Body of pancreas (tissue), 4 donors: ENCODE measurements at regions not wholly inside any gene's neighbourhood (a gene's known extent, or its start where the extent isn't known, plus 50 kb on each side); places are given as distances from the start of the nearest gene placed in this dataset.

Experiments used
- ATAC-seq: fragments of 150-250 bp; one replicate; pipeline ENCODE4 v1.9.1; 2016
- DNase-seq, 4 donors: peaks; one replicate each; pipeline ENCODE4 v3.0.0-alpha.2; 2019
- H3K27ac ChIP-seq, 4 donors: fragments of 200-600 bp; sonication (generic); 1 replicate in 3 of 4; 2 replicates in 1 of 4; pipeline versions ENCODE4 v1.5.1 to v1.6.1; 2016 to 2019; ENCODE audit warnings: mild to moderate bottlenecking in 1 of 4, mixed read lengths in 1 of 4, moderate library complexity in 1 of 4
- H3K27me3 ChIP-seq, 2 donors: fragments of 200-600 bp; sonication (generic); one replicate each; pipeline ENCODE4 v1.6.0; 2016; ENCODE audit warnings: mild to moderate bottlenecking in 1 of 2
- H3K36me3 ChIP-seq, 2 donors: fragments of 200-600 bp; sonication (generic); replicated peaks in 1 of 2; 2 replicates each; pipeline ENCODE4 v1.5.1; 2016; ENCODE audit warnings: low read depth in 2 of 2; ENCODE audit not compliant: insufficient read depth in 1 of 2
- H3K4me1 ChIP-seq: fragments of 200-600 bp; sonication (generic); one replicate; pipeline ENCODE4 v1.6.0; 2016
- H3K4me3 ChIP-seq, 2 donors: fragments of 200-600 bp; sonication (generic); 1 replicate in 1 of 2; 2 replicates in 1 of 2; pipeline ENCODE4 v1.5.1; 2016 to 2019
- H3K9me3 ChIP-seq, 3 donors: fragments of 200-600 bp; sonication (generic); 1 replicate in 2 of 3; 2 replicates in 1 of 3; pipeline ENCODE4 v1.5.1; 2016
- CTCF ChIP-seq, 7 experiments: fragments of 450-650 bp in 4 of 7; fragments of 200-600 bp in 3 of 7; sonication (generic) in 3 of 7; IDR thresholded peaks; one replicate each; pipeline ENCODE4 v1.5.1; 2016 to 2019; ENCODE audit warnings: antibody characterized with exemption in 7 of 7
- POLR2A ChIP-seq, 3 donors: fragments of 450-650 bp; IDR thresholded peaks; one replicate each; pipeline ENCODE4 v1.6.1; 2016; ENCODE audit warnings: antibody characterized with exemption in 3 of 3, mild to moderate bottlenecking in 2 of 3
- WGBS, 2 donors: methylation state at CpG; one replicate each; pipeline ENCODE4 v1.1.5; 2017; 5-methylcytosine and 5-hydroxymethylcytosine counted together
- intact Hi-C: fragments of 100-400 bp; cut with DNase I; formaldehyde crosslinking; loops from one replicate; pipeline ENCODE4 v1.15.1; 2023

DNA sequence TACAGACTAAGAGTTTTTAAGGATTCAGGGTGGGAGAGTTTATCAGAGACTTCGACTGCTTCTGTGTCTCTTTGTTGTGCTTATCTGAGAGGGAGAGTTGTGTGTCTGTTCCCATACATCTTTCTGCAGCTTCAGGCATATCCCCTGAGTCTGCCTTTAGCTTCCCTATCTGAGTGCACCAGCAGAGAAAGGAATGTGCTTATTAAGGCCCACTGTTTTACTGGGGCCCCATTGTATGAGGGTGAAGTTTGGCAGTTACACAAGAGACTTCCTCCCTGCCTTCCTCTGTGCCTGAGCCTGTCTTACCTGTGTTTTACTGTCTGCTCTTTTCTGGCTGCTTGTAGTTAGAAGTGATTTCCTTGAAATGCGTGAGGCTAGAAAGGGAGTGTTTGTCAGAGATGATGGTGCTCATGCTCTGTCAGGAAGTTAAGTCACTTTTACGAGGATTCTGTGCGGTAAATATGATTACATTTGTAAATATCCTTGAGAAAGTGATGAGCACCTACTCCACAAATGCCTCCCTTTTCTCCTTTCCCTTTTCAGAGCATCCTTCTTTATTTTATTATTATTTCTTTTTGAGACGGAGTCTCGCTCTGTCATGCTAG, 1228.9 kb upstream of the MIR17HG start:
- no peak for DNase-seq
- 75 to 77% methylated on average over 6 of the region's 6 CpGs for WGBS, 2 donors
- Histone ChIP-seq H3K27me3 (no peaks in the 10 kb centered on the region), H3K4me1 (no peaks in the 10 kb centered on the region), H3K36me3 (no peaks in the 10 kb centered on the region), H3K4me3 (no peak overlapping the region), H3K27ac (no peak overlapping the region), H3K9me3 (no peaks in the 10 kb centered on the region)
- intact Hi-C loops: no loop called here
- no peak for ATAC-seq
- TF ChIP-seq POLR2A (IDR thresholded peaks at IDR 0.05) (no peak), CTCF (IDR thresholded peaks at IDR 0.05) (no peak)

DNA sequence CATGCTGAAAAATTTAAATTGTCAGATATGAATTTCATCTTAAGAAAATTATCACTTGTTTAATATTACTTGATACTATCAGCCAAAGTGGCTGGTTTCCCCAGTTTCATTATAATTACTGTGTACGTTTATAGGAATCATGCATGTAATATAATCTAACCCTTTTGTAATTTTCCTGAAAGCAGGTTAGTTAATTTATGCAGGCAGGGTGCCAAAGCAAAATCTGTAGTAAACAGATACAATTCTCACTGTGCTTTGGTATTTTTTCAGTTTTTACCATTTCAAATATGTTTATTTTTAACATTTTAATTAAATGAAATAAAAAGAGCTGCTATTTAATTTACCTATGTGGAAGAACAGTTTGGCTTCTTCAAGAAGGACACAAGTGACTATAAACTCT, 1227.5 kb upstream of the MIR17HG start:
- Histone ChIP-seq H3K27ac (no peak overlapping the region), H3K4me3 (no peak overlapping the region), H3K4me1 (no peaks in the 10 kb centered on the region), H3K9me3 (no peaks in the 10 kb centered on the region), H3K27me3 (no peaks in the 10 kb centered on the region), H3K36me3 (no peaks in the 10 kb centered on the region)
- intact Hi-C loops: no loop called here
- DNase-seq (no peak), ATAC-seq (no peak)
- 19 to 44% methylated on average over 1 of the region's 1 CpG for WGBS, 2 donors
- TF ChIP-seq POLR2A (IDR thresholded peaks at IDR 0.05): no peak
- no peak for TF ChIP-seq CTCF (IDR thresholded peaks at IDR 0.05)

DNA sequence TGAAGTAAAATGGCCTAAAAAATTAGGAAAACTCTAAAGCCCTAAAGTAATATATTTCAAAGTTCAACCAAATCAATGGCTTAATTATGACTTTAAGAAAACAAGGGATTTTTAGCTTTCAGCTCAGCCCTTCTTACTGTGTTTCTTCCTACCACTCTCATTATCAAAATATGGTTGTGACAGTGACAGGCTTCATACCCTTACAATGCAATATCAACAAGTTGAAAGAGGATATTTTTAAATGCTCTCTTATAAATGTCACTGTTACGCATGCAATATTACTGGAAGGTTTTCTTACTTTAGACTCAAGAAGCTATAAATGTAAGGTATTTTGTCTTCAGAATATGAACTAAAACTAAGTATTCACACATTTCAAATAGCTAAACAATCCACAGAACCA, 1225.7 kb upstream of the MIR17HG start:
- ATAC-seq: no peak
- Histone ChIP-seq H3K4me3 (no peak overlapping the region), H3K4me1 (no peaks in the 10 kb centered on the region), H3K36me3 (no peaks in the 10 kb centered on the region), H3K9me3 (no peaks in the 10 kb centered on the region), H3K27me3 (no peaks in the 10 kb centered on the region), H3K27ac (no peak overlapping the region)
- 91 to 95% methylated on average over 1 of the region's 1 CpG for WGBS, 2 donors
- intact Hi-C loops: no loop called here
- DNase-seq: no peak
- TF ChIP-seq CTCF (IDR thresholded peaks at IDR 0.05) (no peak), POLR2A (IDR thresholded peaks at IDR 0.05) (no peak)

GRCh38 chr13:90122531-90122930, 1225.0 kb upstream of the MIR17HG start:
- DNase-seq (no peak), ATAC-seq (no peak)
- 81 to 85% methylated on average over 2 of the region's 2 CpGs for WGBS, 2 donors
- intact Hi-C loops: no loop called here
- Histone ChIP-seq H3K27ac (no peak overlapping the region), H3K4me1 (no peaks in the 10 kb centered on the region), H3K4me3 (no peak overlapping the region), H3K9me3 (no peaks in the 10 kb centered on the region), H3K36me3 (no peaks in the 10 kb centered on the region), H3K27me3 (no peaks in the 10 kb centered on the region)
- TF ChIP-seq POLR2A (IDR thresholded peaks at IDR 0.05) (no peak), CTCF (IDR thresholded peaks at IDR 0.05) (no peak)

GRCh38 chr13:90135558-90135957, 1211.9 kb upstream of the MIR17HG start:
- no peaks in the 10 kb centered on the region for H3K27me3 ChIP-seq
- ATAC-seq (no peak), DNase-seq (no peak)
- no peak for TF ChIP-seq CTCF (IDR thresholded peaks at IDR 0.05)
- no peak for TF ChIP-seq POLR2A (IDR thresholded peaks at IDR 0.05)
- no peak overlapping the region for H3K4me3 ChIP-seq
- no peaks in the 10 kb centered on the region for H3K36me3 ChIP-seq
- no peaks in the 10 kb centered on the region for H3K9me3 ChIP-seq
- no peak overlapping the region for H3K27ac ChIP-seq
- H3K4me1 ChIP-seq: no peaks in the 10 kb centered on the region
- WGBS, 2 donors: 59 to 60% methylated on average over 3 of the region's 3 CpGs
- intact Hi-C loops: no loop called here
